SU-DHL-6 (cell line): ENCODE measurements at regions not wholly inside any gene's neighbourhood (a gene's known extent, or its start where the extent isn't known, plus 50 kb on each side); places are given as distances from the start of the nearest gene placed in this dataset.

Experiments
- H2AFZ ChIP-seq: fragments of 200-600 bp; sonication (generic); 2 replicates; pipeline ENCODE4 v1.6.1; 2014; ENCODE audit warnings: low read depth, mild to moderate bottlenecking, moderate library complexity, mixed read lengths, antibody characterized with exemption, low read length; ENCODE audit not compliant: severe bottlenecking
- H3F3A ChIP-seq: fragments of 200-600 bp; shearing (Covaris generic); 2 replicates; pipeline ENCODE4 v1.6.0; 2016; ENCODE audit warnings: antibody characterized with exemption, mild to moderate bottlenecking; ENCODE audit not compliant: insufficient read depth
- H3K27ac ChIP-seq: fragments of 200-600 bp; sonication (generic); 2 replicates; pipeline ENCODE4 v1.5.1; 2016; ENCODE audit warnings: low read depth, mild to moderate bottlenecking, low read length, moderate library complexity, mixed read lengths
- H3K27me3 ChIP-seq: fragments of 200-600 bp; sonication (generic), shearing (Covaris generic); 2 replicates; pipeline ENCODE4 v1.6.0; 2014; ENCODE audit warnings: mild to moderate bottlenecking, low read length
- H3K36me3 ChIP-seq: fragments of 200-600 bp; sonication (generic); 2 replicates; pipeline ENCODE4 v1.6.1; 2014; ENCODE audit warnings: mild to moderate bottlenecking, low read length, mixed read lengths
- H3K4me2 ChIP-seq: fragments of 300-600, 200-600 bp; shearing (Covaris generic), sonication (generic); 2 replicates; pipeline ENCODE4 v1.6.0; 2014; ENCODE audit warnings: low read length, low read depth, mild to moderate bottlenecking; ENCODE audit not compliant: poor library complexity, severe bottlenecking
- H3K4me3 ChIP-seq: fragments of 200-600 bp; sonication (generic); 2 replicates; pipeline ENCODE4 v1.5.1; 2014; ENCODE audit warnings: antibody characterized with exemption, low read length, mild to moderate bottlenecking, mixed read lengths; ENCODE audit not compliant: insufficient read depth, poor library complexity, severe bottlenecking
- H3K79me2 ChIP-seq: fragments of 200-600 bp; sonication (generic); 2 replicates; pipeline ENCODE4 v1.6.1; 2014; ENCODE audit warnings: mild to moderate bottlenecking, low read length, moderate library complexity; ENCODE audit not compliant: insufficient read depth
- H3K9ac ChIP-seq: fragments of 200-600 bp; sonication (generic); 2 replicates; pipeline ENCODE4 v1.7.0; 2014; ENCODE audit warnings: mild to moderate bottlenecking, low read length
- H3K9me2 ChIP-seq: fragments of 200-600 bp; sonication (generic); replicated peaks from 2 replicates; pipeline ENCODE4 v1.6.1; 2014; ENCODE audit warnings: low read length; ENCODE audit not compliant: insufficient read depth
- H3K9me3 ChIP-seq: fragments of 200-600 bp; sonication (generic); 2 replicates; pipeline ENCODE4 v1.6.1; 2014; ENCODE audit warnings: low read length, mixed read lengths; ENCODE audit not compliant: insufficient read depth
- H4K20me1 ChIP-seq: fragments of 200-600 bp; sonication (generic); 2 replicates; pipeline ENCODE4 v1.6.1; 2014; ENCODE audit warnings: low read depth, mild to moderate bottlenecking, antibody characterized with exemption, low read length, moderate library complexity, mixed read lengths
- EZH2phosphoT487 ChIP-seq: fragments of 200-600 bp; sonication (generic), shearing (Covaris generic); conservative IDR thresholded peaks from 2 replicates; pipeline ENCODE4 v1.6.1; 2018; ENCODE audit warnings: mild to moderate bottlenecking, antibody characterized with exemption, low read length, moderate library complexity, mixed read lengths
- TF ChIP-seq, protein P1 (sequence below): fragments of 200-600 bp; sonication (generic); IDR thresholded peaks from one replicate; pipeline ENCODE4 v1.5.1; 2017; ENCODE audit warnings: antibody characterized with exemption, mild to moderate bottlenecking, low read length, moderate library complexity; ENCODE audit not compliant: insufficient read depth, poor library complexity, severe bottlenecking

DNA sequence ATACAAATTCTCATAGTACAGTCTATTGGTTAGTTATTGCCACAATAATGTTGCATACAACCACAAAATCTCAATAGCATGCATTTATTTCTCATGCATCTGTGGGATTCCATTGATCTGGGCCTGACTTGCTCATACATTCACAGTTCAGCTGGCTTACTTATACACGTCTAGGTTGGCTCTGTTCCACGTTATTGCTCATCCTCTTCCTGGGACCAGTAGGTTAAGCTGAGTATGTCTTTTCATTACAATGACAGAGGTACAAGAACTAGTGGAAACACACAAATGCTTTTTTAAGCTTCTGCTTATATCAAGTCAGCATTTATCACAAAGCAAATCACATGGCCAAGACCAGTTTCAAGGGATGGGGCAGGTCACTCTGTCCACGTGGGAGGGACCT, 485.3 kb upstream of the BTBD3 start:
- Histone ChIP-seq H3K4me3 (no peak overlapping the region), H4K20me1 (no peaks in the 10 kb centered on the region), H3F3A (no peaks in the 10 kb centered on the region), H2AFZ (no peak overlapping the region), H3K9ac (no peak overlapping the region), H3K36me3 (no peaks in the 10 kb centered on the region), H3K9me2 (no peaks in the 10 kb centered on the region), H3K27me3 (no peaks in the 10 kb centered on the region), H3K79me2 (no peaks in the 10 kb centered on the region), H3K9me3 (0 out of 2 replicates have a peak, but pooled peaks cover 4% of the 10 kb centered on the region), H3K27ac (no peak overlapping the region), H3K4me2 (no peak overlapping the region)
- TF ChIP-seq, protein P1, sequence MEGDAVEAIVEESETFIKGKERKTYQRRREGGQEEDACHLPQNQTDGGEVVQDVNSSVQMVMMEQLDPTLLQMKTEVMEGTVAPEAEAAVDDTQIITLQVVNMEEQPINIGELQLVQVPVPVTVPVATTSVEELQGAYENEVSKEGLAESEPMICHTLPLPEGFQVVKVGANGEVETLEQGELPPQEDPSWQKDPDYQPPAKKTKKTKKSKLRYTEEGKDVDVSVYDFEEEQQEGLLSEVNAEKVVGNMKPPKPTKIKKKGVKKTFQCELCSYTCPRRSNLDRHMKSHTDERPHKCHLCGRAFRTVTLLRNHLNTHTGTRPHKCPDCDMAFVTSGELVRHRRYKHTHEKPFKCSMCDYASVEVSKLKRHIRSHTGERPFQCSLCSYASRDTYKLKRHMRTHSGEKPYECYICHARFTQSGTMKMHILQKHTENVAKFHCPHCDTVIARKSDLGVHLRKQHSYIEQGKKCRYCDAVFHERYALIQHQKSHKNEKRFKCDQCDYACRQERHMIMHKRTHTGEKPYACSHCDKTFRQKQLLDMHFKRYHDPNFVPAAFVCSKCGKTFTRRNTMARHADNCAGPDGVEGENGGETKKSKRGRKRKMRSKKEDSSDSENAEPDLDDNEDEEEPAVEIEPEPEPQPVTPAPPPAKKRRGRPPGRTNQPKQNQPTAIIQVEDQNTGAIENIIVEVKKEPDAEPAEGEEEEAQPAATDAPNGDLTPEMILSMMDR: no peak
- no peak for TF ChIP-seq EZH2phosphoT487

DNA sequence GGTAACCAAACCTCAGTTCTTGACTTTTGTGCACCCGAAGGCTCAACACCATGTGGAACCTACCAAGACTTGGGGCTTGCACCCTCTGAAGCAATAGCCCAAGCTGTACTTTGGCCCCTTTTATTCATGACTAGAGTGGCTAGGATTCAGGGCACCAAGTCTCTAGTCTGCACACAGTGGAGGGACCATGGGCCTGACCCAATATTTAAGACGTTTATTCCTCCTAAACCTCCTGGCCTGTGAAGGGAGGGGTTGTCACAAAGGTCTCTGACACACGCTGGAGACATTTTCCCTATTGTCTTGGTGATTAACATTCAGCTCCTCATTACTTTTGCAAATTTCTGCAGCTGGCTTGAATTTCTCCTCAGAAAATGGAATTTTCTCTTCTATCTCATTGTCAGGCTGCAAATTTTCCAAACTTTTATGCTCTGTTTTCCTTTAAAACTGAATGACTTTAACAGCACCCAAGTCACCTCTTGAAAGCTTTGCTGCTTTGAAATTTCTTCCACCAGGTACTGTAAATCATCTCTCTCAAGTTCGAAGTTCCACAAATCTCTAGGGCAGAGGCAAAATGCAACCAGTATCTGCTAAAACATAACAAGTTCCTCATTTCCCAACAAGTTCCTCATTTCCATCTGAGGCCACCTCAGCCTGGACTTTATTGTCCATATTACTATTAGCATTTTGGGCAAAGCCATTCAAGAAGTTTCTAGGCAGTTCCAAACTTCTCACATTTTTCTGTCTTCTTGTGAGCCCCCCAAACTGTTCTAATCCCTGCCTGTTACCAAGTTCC, 481.4 kb upstream of the BTBD3 start:
- no peak overlapping the region for H3K4me2 ChIP-seq
- H3K79me2 ChIP-seq: no peaks in the 10 kb centered on the region
- no peak overlapping the region for H3K9ac ChIP-seq
- no peaks in the 10 kb centered on the region for H3F3A ChIP-seq
- H3K36me3 ChIP-seq: no peaks in the 10 kb centered on the region
- TF ChIP-seq EZH2phosphoT487: no peak
- TF ChIP-seq, protein P1: no peak
- no peaks in the 10 kb centered on the region for H4K20me1 ChIP-seq
- H3K9me2 ChIP-seq: no peaks in the 10 kb centered on the region
- no peak overlapping the region for H3K27ac ChIP-seq
- H3K4me3 ChIP-seq: no peak overlapping the region
- H2AFZ ChIP-seq: no peak overlapping the region
- no peaks in the 10 kb centered on the region for H3K27me3 ChIP-seq
- H3K9me3 ChIP-seq: 0 out of 2 replicates have a peak, but pooled peaks cover 4% of the 10 kb centered on the region

DNA sequence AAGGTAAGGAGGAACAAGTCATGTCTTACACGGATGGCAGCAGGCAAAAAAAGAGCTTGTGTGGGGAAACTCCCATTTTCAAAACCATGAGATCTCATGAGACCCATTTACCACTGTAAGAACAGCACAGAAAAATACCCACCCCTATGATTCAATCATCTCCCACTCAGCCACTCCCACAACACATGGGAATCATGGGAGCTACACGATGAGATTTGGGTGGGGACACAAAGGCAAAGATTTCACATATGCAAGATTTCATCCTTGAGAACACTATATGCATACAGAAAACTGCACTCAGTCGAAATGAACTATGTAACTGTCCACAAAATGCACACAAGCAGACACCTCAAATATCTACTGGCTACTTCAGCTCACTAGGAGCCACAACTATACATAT, 480.6 kb upstream of the BTBD3 start:
- no peak overlapping the region for H3K27ac ChIP-seq
- H3K4me2 ChIP-seq: no peak overlapping the region
- H3K36me3 ChIP-seq: no peaks in the 10 kb centered on the region
- H3K79me2 ChIP-seq: no peaks in the 10 kb centered on the region
- H3K27me3 ChIP-seq: no peaks in the 10 kb centered on the region
- no peaks in the 10 kb centered on the region for H3F3A ChIP-seq
- H2AFZ ChIP-seq: no peak overlapping the region
- H3K9me3 ChIP-seq: 0 out of 2 replicates have a peak, but pooled peaks cover 4% of the 10 kb centered on the region
- H3K4me3 ChIP-seq: no peak overlapping the region
- H4K20me1 ChIP-seq: no peaks in the 10 kb centered on the region
- no peak for TF ChIP-seq EZH2phosphoT487
- TF ChIP-seq, protein P1: no peak
- no peaks in the 10 kb centered on the region for H3K9me2 ChIP-seq
- H3K9ac ChIP-seq: no peak overlapping the region
